ENCODE measurements at regions not wholly inside any gene's neighbourhood (a gene's known extent, or its start where the extent isn't known, plus 50 kb on each side); places are given as distances from the start of the nearest gene placed in this dataset.

DNA sequence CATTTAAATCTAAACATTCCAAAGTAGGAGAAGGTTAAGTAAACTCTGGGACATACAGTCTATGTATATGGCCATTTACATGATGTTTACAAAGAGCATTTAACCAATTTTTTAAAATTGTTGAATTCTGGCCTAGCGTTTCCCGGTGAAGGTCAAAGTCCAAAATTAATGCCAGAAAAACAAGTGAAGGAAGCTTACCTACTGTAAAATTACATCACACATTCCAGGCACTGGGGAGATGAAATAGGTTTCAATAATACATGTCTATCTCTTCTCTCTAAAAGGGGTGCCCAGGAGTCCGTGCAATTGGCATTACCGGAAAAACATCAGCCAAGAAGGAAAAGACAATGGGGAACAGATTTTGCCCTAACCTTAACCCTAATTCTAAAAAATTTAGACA lies 358.8 kb downstream of the VPS13C start:
- H3K4me3 ChIP-seq, result no peak overlapping the region
- no peaks in the 10 kb centered on the region for H3K36me3 ChIP-seq
- intact Hi-C loops (cut with DNase I; ENCODE audit: low total_unique reads) (no loop called here), in situ Hi-C loops (cut with MboI; ENCODE audit: low pct_ligation_motif_present in 1 of 4, low pct_unique_long_range_greater_than_20kb in 1 of 4, low sequenced_read_pairs in 3 of 4) (no loop called here)
- H3K4me1 ChIP-seq, result peaks cover 0 to 13% (median 4%) of the 10 kb centered on the region in 4 donors
- DNase-seq, result no peak
- no peaks in the 10 kb centered on the region for H3K27me3 ChIP-seq
- 72 to 78% methylated on average over 4 of the region's 4 CpGs for WGBS, 2 donors (ENCODE audit: low coverage in 1 of 2)
- no peak overlapping the region for H3K27ac ChIP-seq
- H3K9me3 ChIP-seq, result no peaks in the 10 kb centered on the region
- TF ChIP-seq, protein P1, sequence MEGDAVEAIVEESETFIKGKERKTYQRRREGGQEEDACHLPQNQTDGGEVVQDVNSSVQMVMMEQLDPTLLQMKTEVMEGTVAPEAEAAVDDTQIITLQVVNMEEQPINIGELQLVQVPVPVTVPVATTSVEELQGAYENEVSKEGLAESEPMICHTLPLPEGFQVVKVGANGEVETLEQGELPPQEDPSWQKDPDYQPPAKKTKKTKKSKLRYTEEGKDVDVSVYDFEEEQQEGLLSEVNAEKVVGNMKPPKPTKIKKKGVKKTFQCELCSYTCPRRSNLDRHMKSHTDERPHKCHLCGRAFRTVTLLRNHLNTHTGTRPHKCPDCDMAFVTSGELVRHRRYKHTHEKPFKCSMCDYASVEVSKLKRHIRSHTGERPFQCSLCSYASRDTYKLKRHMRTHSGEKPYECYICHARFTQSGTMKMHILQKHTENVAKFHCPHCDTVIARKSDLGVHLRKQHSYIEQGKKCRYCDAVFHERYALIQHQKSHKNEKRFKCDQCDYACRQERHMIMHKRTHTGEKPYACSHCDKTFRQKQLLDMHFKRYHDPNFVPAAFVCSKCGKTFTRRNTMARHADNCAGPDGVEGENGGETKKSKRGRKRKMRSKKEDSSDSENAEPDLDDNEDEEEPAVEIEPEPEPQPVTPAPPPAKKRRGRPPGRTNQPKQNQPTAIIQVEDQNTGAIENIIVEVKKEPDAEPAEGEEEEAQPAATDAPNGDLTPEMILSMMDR (IDR thresholded peaks at IDR 0.05), result no peak
- TF ChIP-seq POLR2AphosphoS5 (IDR thresholded peaks at IDR 0.05) (no peak), POLR2A (IDR thresholded peaks at IDR 0.05) (no peak), EP300 (IDR thresholded peaks at IDR 0.05; ENCODE audit: low read depth) (no peak)

DNA sequence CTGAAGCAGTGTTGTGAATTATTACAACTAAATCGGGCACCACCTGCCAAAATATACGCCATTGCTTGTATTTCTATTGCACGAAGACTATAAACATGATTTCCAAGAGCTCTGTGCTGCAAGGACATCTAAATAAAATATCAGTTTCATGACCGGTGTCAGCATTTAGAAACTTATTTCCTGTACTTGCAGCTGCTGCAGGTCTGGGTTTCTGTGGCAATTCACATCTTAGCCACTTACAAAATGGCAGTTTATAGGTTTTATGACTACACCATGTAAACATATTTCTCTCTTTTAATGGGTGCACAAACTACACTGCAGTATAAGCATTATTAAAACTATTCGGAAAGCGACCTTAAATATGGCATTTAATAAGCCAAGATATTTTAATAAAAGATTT lies 359.4 kb downstream of the VPS13C start:
- Histone ChIP-seq H3K4me3 (no peak overlapping the region), H3K9me3 (no peaks in the 10 kb centered on the region), H3K27me3 (no peaks in the 10 kb centered on the region), H3K36me3 (no peaks in the 10 kb centered on the region), H3K27ac (no peak overlapping the region), H3K4me1 (peaks cover 0 to 13% (median 4%) of the 10 kb centered on the region in 4 donors)
- no peak for DNase-seq
- intact Hi-C loops (cut with DNase I; ENCODE audit: low total_unique reads) (no loop called here), in situ Hi-C loops (cut with MboI; ENCODE audit: low pct_ligation_motif_present in 1 of 4, low pct_unique_long_range_greater_than_20kb in 1 of 4, low sequenced_read_pairs in 3 of 4) (no loop called here)
- 40 to 43% methylated on average over 6 of the region's 6 CpGs for WGBS, 2 donors (ENCODE audit: low coverage in 1 of 2)
- TF ChIP-seq POLR2AphosphoS5 (IDR thresholded peaks at IDR 0.05) (no peak), EP300 (IDR thresholded peaks at IDR 0.05; ENCODE audit: low read depth) (no peak), POLR2A (IDR thresholded peaks at IDR 0.05) (no peak)
- TF ChIP-seq, protein P1 (IDR thresholded peaks at IDR 0.05), result no peak

DNA sequence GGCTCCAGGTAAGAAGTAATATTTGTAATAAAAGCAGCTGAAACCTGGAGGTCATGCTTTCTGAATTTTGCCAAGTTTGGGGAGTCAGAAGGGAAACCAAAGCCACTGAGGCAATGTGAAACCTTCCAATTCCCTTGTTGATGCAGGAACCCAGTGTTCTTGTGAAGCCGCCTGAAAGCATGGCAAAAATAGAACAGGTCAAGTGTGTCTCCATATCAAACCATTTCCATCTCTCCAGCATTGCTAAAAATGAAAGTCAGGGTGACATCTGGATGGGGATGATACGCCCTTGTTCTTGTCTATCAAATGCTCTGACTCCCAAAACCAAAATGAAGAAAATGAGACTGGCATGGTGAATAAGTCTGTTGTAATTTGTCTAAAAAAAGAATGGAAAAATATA lies 362.5 kb downstream of the VPS13C start:
- TF ChIP-seq POLR2AphosphoS5 (IDR thresholded peaks at IDR 0.05) (no peak), POLR2A (IDR thresholded peaks at IDR 0.05) (no peak), EP300 (IDR thresholded peaks at IDR 0.05; ENCODE audit: low read depth) (no peak)
- TF ChIP-seq, protein P1 (IDR thresholded peaks at IDR 0.05), result no peak
- no peak for DNase-seq
- peaks cover 0 to 13% (median 4%) of the 10 kb centered on the region in 4 donors for H3K4me1 ChIP-seq
- no peak overlapping the region for H3K4me3 ChIP-seq
- WGBS, 2 donors (ENCODE audit: low coverage in 1 of 2), result 84 to 100% methylated on average over 2 of the region's 2 CpGs
- H3K27me3 ChIP-seq, result no peaks in the 10 kb centered on the region
- H3K27ac ChIP-seq, result no peak overlapping the region
- intact Hi-C loops (cut with DNase I; ENCODE audit: low total_unique reads), result no loop called here
- H3K36me3 ChIP-seq, result no peaks in the 10 kb centered on the region
- H3K9me3 ChIP-seq, result no peaks in the 10 kb centered on the region
- in situ Hi-C loops (cut with MboI; ENCODE audit: low pct_ligation_motif_present in 1 of 4, low pct_unique_long_range_greater_than_20kb in 1 of 4, low sequenced_read_pairs in 3 of 4), result no loop called here

DNA sequence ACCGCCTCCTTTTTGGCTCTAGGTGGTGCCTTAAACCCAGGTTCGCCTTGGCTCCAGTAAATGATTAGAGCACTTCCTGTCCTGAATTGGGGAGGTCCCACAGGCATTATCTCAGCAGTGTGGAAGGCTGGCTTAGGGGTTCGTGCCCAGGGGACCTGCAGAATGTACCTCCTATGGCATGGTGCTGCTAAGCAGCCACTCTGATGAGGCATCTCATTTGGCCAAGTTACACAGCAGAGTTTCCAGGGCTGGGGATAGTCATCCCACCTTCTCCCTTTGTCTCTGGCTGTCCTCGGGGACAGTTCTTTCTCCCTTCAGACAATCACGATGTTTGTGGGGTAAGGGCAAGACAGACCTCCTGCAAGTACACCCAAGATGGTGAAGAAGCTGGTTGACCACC lies 371.2 kb downstream of the VPS13C start:
- in situ Hi-C loops (cut with MboI; ENCODE audit: low pct_ligation_motif_present in 1 of 4, low pct_unique_long_range_greater_than_20kb in 1 of 4, low sequenced_read_pairs in 3 of 4) (no loop called here), intact Hi-C loops (cut with DNase I; ENCODE audit: low total_unique reads) (no loop called here)
- WGBS, 2 donors (ENCODE audit: low coverage in 1 of 2), result 80 to 97% methylated on average over 1 to 5 of the region's 5 CpGs
- Histone ChIP-seq H3K4me1 (no peaks in the 10 kb centered on the region), H3K9me3 (no peaks in the 10 kb centered on the region), H3K27ac (no peak overlapping the region), H3K36me3 (no peaks in the 10 kb centered on the region), H3K27me3 (no peaks in the 10 kb centered on the region), H3K4me3 (no peak overlapping the region)
- no peak for TF ChIP-seq POLR2AphosphoS5 (IDR thresholded peaks at IDR 0.05)
- no peak for TF ChIP-seq EP300 (IDR thresholded peaks at IDR 0.05; ENCODE audit: low read depth)
- no peak for TF ChIP-seq POLR2A (IDR thresholded peaks at IDR 0.05)
- TF ChIP-seq, protein P1 (IDR thresholded peaks at IDR 0.05), result no peak
- no peak for DNase-seq
